Hematopoietic multipotent progenitor cell treated with erythropoietin and hydrocortisone succinate and interleukin-3 and kit ligand, for 4 days (in vitro differentiated cells): ENCODE measurements at regions not wholly inside any gene's neighbourhood (a gene's known extent, or its start where the extent isn't known, plus 50 kb on each side); places are given as distances from the start of the nearest gene placed in this dataset.
"Not testable (repeated sequence)": the region's sequence is repeated elsewhere in the genome, so short reads cannot be mapped to it uniquely, and the experiment has no call there.

Experiments used
- DNase-seq: peaks from one replicate; pipeline ENCODE4 v3.0.0-alpha.2; 2015

DNA sequence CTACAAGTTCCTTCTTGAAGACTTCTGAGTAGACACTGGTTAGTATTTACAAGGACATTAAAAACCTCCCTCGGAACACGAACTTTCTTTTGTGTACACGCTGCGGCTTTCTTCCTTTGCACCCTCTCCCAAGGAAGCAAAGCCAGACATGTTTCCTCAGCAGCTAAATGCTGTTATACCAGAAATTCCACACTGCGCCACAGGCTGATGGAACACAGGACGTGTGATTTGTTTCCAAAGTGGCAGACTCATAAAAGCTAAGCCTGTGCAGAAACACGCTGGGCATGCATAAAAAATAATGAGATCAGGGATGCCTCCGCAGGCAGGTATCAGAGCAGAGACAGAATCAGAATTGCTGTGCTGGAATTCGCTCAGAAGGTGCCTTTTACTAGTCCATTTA lies 73.0 kb upstream of the RGPD5 start:
- DNase-seq = no peak

DNA sequence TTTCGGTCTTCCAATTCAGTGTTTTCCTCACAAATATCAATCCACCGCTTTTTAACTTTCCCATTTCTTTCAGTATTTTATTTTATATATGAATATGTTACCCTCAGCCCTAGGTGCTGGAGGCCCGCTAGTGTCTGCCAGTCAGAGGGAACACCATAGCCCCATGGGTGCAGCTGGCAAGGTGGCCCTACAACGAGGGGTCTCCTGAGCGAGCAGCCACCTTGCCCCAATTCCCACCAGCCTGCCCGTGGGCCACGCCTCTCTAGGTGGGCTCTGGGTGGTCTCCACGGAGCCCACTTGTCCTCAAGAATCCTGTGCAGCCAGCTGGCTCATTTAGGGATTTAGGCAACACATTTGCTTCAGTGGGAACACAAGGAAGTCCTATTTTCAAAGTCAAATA lies 72.5 kb upstream of the RGPD5 start:
- no peak for DNase-seq

DNA sequence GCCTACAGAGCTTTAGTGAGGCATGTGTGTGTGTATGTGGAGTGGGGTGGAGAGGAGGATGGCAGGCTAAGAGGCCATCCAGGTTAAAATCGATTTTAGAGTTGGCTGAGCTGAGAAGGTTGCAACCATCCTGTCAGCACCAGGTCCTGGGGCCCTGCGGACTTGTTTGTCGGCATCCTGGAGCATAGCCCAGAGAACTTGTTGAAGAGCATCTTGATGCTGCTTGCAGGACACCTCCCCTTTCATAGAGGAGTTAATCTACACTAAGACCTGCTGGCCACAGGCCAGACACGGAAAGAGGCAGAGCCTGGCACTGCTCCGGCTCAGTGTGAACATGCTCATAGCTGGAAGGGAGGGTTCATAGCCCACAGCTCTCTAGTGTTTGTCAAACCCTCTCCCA lies 72.1 kb upstream of the RGPD5 start:
- no peak for DNase-seq

DNA sequence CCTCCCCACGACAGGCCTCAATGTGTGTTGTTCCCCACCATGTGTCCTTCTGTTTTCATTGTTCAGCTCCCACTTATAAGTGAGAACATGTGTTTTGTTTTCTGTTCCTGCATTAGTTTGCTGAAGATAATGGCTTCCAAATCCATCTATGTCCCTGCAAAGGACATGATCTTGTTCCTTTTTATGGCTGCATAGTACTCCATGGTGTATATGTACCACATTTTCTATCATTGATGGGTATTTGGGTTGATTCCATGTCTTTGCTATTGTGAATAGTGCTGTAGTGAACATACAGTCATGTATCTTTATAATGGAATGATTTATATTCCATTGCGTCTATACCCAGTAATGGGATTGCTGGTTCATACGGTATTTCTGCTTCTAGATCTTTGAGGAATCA lies 71.5 kb upstream of the RGPD5 start:
- not testable (repeated sequence) for DNase-seq

DNA sequence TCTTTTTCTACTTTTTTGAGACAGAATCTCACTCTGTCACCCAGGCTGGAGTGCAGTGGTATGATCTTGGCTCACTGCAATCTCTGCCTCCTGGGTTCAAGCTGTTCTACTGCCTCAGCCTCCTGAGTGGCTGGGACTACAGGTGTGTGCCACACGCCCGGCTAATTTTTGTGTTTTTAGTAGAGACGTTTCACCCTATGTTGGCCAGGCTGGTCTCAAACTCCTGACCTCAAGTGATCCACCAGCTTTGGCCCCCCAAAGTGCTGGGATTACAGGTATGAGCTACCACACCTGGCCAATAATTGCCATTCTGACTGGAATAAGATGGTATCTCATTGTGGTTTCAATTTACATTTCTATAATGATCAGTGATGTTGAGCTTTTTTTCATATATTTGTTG lies 71.0 kb upstream of the RGPD5 start:
- DNase-seq = not testable (repeated sequence)

DNA sequence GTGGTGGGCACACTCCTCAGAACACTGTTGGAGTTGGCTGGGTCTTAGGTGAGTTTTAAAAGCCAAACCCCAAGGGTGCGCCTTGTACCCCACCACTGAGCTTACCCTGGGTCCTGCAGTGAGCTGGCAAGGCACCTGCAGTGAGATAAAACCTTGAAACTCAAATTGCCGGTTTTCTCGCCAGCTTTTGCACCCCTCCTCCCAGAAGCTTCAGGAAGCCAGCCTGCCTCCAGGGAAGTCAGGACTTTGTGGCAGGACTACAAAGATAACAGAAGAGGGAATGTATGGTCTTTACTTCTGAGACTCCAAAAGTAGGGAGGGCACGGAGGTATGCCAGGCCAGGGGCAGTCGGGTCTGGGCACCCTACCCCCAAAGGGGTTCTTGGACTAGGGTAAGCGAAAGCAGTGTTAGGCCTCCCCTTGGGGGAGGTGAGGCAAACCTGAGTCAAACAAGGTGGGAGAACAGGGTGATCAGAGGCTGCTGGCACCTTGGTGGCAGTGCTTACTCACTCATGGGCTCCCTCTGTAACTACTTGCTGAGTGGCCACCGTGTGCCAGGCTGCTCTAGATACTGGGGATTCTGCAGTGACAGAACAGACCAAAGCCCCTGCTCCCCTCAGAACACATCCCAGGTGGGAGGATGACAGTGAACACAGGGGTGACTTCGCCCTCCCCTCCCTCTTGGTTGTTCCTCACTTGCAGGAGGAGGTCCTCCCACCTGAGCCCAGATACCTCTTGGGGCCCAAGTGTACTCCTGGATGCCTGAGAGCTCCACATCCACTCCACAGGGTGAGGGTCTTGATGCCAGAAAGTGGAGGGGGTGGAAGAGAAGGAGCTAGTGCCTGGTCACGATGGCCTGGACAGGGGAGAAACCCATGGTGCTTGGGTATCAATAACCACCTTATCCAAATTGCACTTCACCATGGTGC lies 69.3 kb upstream of the RGPD5 start:
- no peak for DNase-seq

DNA sequence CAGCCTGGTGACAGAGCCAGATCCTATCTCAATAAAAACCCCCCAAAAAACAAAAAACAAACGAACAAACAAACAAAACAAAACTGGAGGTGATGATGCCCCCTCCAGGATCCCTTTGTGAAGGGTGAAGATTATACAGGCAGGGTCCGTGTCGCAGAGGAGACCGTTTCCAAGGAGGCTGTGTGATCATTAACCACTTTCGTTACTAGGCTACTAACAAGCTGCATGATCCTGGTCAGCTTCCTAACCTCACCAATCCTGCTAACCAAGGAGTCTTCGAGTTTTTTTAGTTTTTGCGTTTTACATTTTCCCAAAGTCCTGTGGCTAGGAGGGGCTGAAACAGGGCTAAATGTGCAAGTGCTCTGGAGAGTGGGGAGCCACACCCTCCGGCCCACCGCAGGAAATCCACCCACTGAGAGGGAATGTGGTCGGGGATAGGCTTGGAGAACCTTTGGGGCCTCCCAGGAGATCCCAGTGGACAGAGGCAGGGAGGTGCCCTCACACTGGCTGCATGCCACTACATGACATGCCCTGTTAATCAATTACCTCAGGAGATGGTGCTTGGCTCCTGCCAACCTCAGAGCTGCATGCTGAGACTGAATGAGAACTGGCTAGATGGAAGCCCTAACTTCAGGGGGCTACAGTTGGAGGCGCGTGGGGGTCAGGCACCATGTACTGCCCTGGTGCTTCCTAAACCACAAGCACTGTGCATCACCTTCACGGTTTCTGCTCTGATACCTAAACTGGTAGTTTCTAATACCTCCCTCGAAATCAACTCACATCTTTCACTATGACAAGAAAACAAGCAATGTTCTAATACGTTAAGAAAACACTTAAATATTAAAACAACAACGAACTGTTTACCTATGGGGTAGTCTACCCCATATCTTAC lies 67.5 kb upstream of the RGPD5 start:
- DNase-seq = no peak

DNA sequence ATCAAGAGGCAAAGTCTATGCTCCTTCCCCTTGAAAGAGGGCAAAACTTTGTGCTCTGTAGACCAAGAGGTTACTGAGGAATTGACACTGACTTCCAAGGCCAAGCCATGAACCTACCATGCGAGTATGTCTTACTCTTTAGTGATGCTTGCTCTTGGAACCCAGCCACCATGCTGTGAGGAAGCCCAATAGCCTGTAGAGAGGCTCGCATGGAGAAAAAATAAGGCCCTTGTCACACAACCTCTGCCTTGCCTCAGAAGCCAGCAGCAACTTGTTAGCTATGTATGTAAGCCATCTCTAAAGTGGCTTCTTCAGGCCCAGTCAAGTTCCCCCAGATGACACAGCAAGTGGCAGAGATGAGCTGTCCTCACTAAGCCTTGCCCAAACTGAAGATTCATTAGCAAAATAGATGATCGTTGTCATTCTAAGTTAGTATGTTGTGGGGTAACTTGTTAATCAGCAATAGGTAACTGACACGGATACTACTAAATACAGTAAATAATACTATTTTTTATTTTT lies 66.1 kb upstream of the RGPD5 start:
- DNase-seq = no peak

DNA sequence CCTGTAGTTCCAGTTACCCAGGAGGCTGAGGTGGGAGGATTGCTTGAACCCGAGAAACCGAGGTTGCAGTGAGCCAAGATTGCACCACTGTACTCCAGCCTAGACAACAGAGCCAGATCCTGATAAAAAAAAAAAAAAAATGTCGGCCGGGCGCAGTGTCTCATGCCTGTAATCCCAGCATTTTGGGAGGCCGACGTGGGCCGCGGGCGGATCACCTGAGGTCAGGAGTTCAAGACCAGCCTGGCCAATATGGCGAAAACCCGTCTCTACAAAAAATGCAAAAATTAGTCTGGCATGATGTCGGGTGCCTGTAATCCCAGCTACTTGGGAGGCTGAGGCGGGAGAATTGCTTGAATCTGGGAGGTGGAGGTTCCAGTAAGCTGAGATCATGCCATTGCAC lies 60.4 kb upstream of the RGPD5 start:
- DNase-seq = not testable (repeated sequence)

DNA sequence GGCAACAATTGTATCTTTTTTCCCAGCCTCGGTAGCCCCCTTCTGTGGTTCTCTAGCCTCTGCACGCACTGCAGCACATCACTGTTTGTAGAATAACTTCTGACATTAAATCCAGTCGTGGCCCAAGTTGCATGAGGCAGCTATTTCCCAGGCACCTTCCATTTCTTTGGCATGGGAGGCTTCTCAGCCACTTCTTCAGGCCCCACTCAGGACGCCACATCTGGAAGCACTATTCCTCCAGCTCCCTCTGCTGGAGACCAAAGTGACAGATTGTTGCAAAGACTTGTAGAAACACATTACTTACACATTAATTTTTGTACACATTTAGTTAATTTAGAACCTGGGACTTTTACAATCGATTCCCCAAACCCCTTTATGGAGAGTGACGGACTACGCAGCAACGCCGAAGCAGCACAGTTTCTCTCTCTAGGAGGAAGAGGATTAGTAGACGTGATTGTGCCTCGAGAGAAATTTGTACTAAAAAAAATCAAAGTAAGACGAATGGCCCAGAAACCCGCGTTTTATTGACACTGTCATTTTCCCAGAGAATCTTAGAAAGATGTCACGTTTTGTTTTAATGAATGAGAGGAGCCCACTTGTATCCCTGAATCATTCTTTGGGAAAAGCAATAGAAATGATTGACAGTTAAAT lies 57.8 kb upstream of the RGPD5 start:
- DNase-seq = peak; percentile 59
